B cell (primary cell): ENCODE measurements at regions not wholly inside any gene's neighbourhood (a gene's known extent, or its start where the extent isn't known, plus 50 kb on each side); places are given as distances from the start of the nearest gene placed in this dataset.

ENCODE experiments used
- ATAC-seq: fragments of 200-7000 bp; cut with Tn5 transposase; one replicate; pipeline ENCODE4 v1.10.0; 2021; ENCODE audit warnings: low read depth, mild to moderate bottlenecking, moderate number of reproducible peaks, moderate library complexity
- CTCF ChIA-PET: fragments of 350-600 bp; sonication (Branson Sonifier 250); formaldehyde crosslinking; loops from one replicate; lab custom pipeline; 2021; ENCODE audit warnings: antibody characterized with exemption, inconsistent platforms; lab: Charles Lee
- POLR2A ChIA-PET: fragments of 350-600 bp; sonication (Branson Sonifier 250); formaldehyde crosslinking; loops from one replicate; lab custom pipeline; 2021; ENCODE audit warnings: antibody characterized with exemption; lab: Charles Lee
- DNase-seq: peaks from one replicate; pipeline ENCODE4 v3.0.0; 2013
- H2AFZ ChIP-seq: 2 replicates; pipeline ENCODE4 v1.6.1; 2012; ENCODE audit warnings: mild to moderate bottlenecking, low read depth, low read length; ENCODE audit not compliant: insufficient read depth, poor library complexity, severe bottlenecking
- H3K27ac ChIP-seq, 2 donors: 1 replicate in 1 of 2; 2 replicates in 1 of 2; pipeline ENCODE4 v1.5.1; 2012 to 2013; ENCODE audit warnings: low read length in 2 of 2, mild to moderate bottlenecking in 2 of 2, moderate library complexity in 1 of 2
- H3K27me3 ChIP-seq, 4 experiments: fragments of 200-600 bp in 1 of 4; sonication (generic) in 1 of 4; replicated peaks in 1 of 4; 1 replicate in 2 of 4; 2 replicates in 2 of 4; pipeline versions ENCODE4 v1.6.1 to v1.7.0; 2013 to 2016; ENCODE audit warnings: low read length in 3 of 4, mild to moderate bottlenecking in 2 of 4, mixed read lengths in 1 of 4, moderate library complexity in 1 of 4; ENCODE audit not compliant: insufficient read depth in 4 of 4, control insufficient read depth in 3 of 4; ENCODE audit errors: control extremely low read depth in 1 of 4
- H3K36me3 ChIP-seq, 2 experiments: replicated peaks in 1 of 2; 1 replicate in 1 of 2; 2 replicates in 1 of 2; pipeline versions ENCODE4 v1.6.1 to v1.7.1; 2013; ENCODE audit warnings: low read length in 1 of 2; ENCODE audit not compliant: insufficient read depth in 2 of 2, control insufficient read depth in 1 of 2; ENCODE audit errors: control extremely low read depth in 1 of 2, extremely low read depth in 1 of 2
- H3K4me1 ChIP-seq, 2 donors: fragments of 200-600 bp in 1 of 2; sonication (generic) in 1 of 2; 1 replicate in 1 of 2; 2 replicates in 1 of 2; pipeline versions ENCODE4 v1.5.1 to v1.6.1; 2013 to 2017; ENCODE audit warnings: low read length in 2 of 2; ENCODE audit not compliant: control insufficient read depth in 2 of 2, insufficient read depth in 2 of 2
- H3K4me2 ChIP-seq: replicated peaks from 2 replicates; pipeline ENCODE3; 2012; ENCODE audit warnings: mild to moderate bottlenecking, low read depth, low read length; ENCODE audit not compliant: poor library complexity, severe bottlenecking
- H3K4me3 ChIP-seq, 5 experiments: fragments of 200-600 bp in 1 of 5; sonication (generic) in 1 of 5; 1 replicate in 3 of 5; 2 replicates in 2 of 5; pipeline versions ENCODE4 v1.5.1 to v1.7.0; 2011 to 2016; ENCODE audit warnings: low read length in 4 of 5, mild to moderate bottlenecking in 4 of 5, low read depth in 2 of 5, control low read depth in 1 of 5, moderate library complexity in 1 of 5; ENCODE audit not compliant: insufficient read depth in 1 of 5; ENCODE audit errors: control extremely low read depth in 1 of 5, extremely low read depth in 1 of 5
- H3K79me2 ChIP-seq: fragments of 200-600 bp; sonication (generic); one replicate; pipeline ENCODE4 v1.6.0; 2016; ENCODE audit warnings: low read length; ENCODE audit not compliant: control insufficient read depth, insufficient read depth
- H3K9ac ChIP-seq: fragments of 200-600 bp; sonication (generic); 2 replicates; pipeline ENCODE4 v1.6.1; 2017; ENCODE audit warnings: mild to moderate bottlenecking, low read length, moderate library complexity
- H3K9me3 ChIP-seq, 3 donors: one replicate each; pipeline versions ENCODE4 v1.6.1 to v1.7.1; 2013; ENCODE audit warnings: low read length in 2 of 3; ENCODE audit not compliant: control insufficient read depth in 2 of 3, insufficient read depth in 1 of 3; ENCODE audit errors: control extremely low read depth in 1 of 3
- H4K20me1 ChIP-seq: 2 replicates; pipeline ENCODE4 v1.6.0; 2012; ENCODE audit warnings: mild to moderate bottlenecking, low read length; ENCODE audit not compliant: insufficient read depth, control insufficient read depth, poor library complexity, severe bottlenecking
- H3K27ac Mint-ChIP-seq: one replicate; pipeline ENCODE4 v1.8.0; 2021; ENCODE audit warnings: mixed read lengths
- H3K27me3 Mint-ChIP-seq: one replicate; pipeline ENCODE4 v1.8.0; 2021; ENCODE audit warnings: mixed read lengths
- H3K4me1 Mint-ChIP-seq: one replicate; pipeline ENCODE4 v1.8.0; 2021; ENCODE audit warnings: mixed read lengths
- H3K4me3 Mint-ChIP-seq: one replicate; pipeline ENCODE4 v1.8.0; 2021; ENCODE audit warnings: mixed read lengths
- H3K9me3 Mint-ChIP-seq: one replicate; pipeline ENCODE4 v1.8.0; 2022; ENCODE audit warnings: mixed read lengths; ENCODE audit not compliant: insufficient read depth
- EZH2 ChIP-seq: IDR thresholded peaks from 2 replicates; pipeline ENCODE4 v1.6.1; 2012; ENCODE audit warnings: borderline replicate concordance, low read depth, mild to moderate bottlenecking, moderate library complexity, low read length; ENCODE audit not compliant: insufficient read depth, poor library complexity, severe bottlenecking
- WGBS: methylation state at CpG from one replicate; pipeline ENCODE4 v1.1.5; 2013; ENCODE audit warnings: missing lambda C conversion rate; ENCODE audit not compliant: insufficient coverage; 5-methylcytosine and 5-hydroxymethylcytosine counted together
- intact Hi-C: fragments of 100-400 bp; cut with micrococcal nuclease; formaldehyde crosslinking; loops from one replicate; pipeline ENCODE4 v1.10.0; 2022
- TF ChIP-seq, protein P1 (sequence below): fragments of 200-600 bp; IDR thresholded peaks from one replicate; pipeline ENCODE4 v1.8.0; 2022; ENCODE audit warnings: antibody characterized with exemption, mild to moderate bottlenecking

GRCh38 chr1:98386675-98387440 lies 274.7 kb upstream of the SNX7 start:
- H3K36me3 ChIP-seq, result no peaks in the 10 kb centered on the region
- no peak overlapping the region for H3K27ac ChIP-seq
- Mint-ChIP-seq H3K27me3 (no peaks in the 10 kb centered on the region), H3K4me1 (peaks cover 9% of the 10 kb centered on the region), H3K9me3 (no peaks in the 10 kb centered on the region), H3K27ac (no peak overlapping the region), H3K4me3 (no peak overlapping the region)
- 81% methylated on average over 3 of the region's 4 CpGs for WGBS
- ChIA-PET CTCF (no interaction called here), POLR2A (no interaction called here)
- no peaks in the 10 kb centered on the region for H3K27me3 ChIP-seq
- TF ChIP-seq, protein P1, sequence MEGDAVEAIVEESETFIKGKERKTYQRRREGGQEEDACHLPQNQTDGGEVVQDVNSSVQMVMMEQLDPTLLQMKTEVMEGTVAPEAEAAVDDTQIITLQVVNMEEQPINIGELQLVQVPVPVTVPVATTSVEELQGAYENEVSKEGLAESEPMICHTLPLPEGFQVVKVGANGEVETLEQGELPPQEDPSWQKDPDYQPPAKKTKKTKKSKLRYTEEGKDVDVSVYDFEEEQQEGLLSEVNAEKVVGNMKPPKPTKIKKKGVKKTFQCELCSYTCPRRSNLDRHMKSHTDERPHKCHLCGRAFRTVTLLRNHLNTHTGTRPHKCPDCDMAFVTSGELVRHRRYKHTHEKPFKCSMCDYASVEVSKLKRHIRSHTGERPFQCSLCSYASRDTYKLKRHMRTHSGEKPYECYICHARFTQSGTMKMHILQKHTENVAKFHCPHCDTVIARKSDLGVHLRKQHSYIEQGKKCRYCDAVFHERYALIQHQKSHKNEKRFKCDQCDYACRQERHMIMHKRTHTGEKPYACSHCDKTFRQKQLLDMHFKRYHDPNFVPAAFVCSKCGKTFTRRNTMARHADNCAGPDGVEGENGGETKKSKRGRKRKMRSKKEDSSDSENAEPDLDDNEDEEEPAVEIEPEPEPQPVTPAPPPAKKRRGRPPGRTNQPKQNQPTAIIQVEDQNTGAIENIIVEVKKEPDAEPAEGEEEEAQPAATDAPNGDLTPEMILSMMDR, result no peak
- no peaks in the 10 kb centered on the region for H3K79me2 ChIP-seq
- intact Hi-C loops, result no loop called here
- H3K9me3 ChIP-seq, result no peaks in the 10 kb centered on the region
- no peak overlapping the region for H3K4me3 ChIP-seq
- peaks cover 0 to 3% of the 10 kb centered on the region in 2 donors for H3K4me1 ChIP-seq
- H3K4me2 ChIP-seq, result no peak overlapping the region
- H2AFZ ChIP-seq, result no peak overlapping the region
- H4K20me1 ChIP-seq, result no peaks in the 10 kb centered on the region
- no peak for ATAC-seq
- H3K9ac ChIP-seq, result no peak overlapping the region
- DNase-seq, result no peak

- H3K9me3 Mint-ChIP-seq, result no peaks in the 10 kb centered on the region
- POLR2A ChIA-PET, result no interaction called here
Measured at GRCh38 chr1:98385652-98386051, 275.9 kb upstream of the SNX7 start.

More at GRCh38 chr1:98385652-98386051, 275.9 kb upstream of the SNX7 start:
- WGBS, result no CpG with 5 or more reads among the region's 1 CpG
- no peaks in the 10 kb centered on the region for H3K79me2 ChIP-seq
- no peak overlapping the region for H3K9ac ChIP-seq
- Mint-ChIP-seq H3K27ac (no peak overlapping the region), H3K4me3 (no peak overlapping the region), H3K27me3 (no peaks in the 10 kb centered on the region), H3K4me1 (peaks cover 9% of the 10 kb centered on the region)
- H3K4me1 ChIP-seq, result peaks cover 0 to 3% of the 10 kb centered on the region in 2 donors
- CTCF ChIA-PET, result no interaction called here
- no peak overlapping the region for H3K27ac ChIP-seq
- H2AFZ ChIP-seq, result no peak overlapping the region
- H3K4me2 ChIP-seq, result no peak overlapping the region
- intact Hi-C loops, result no loop called here
- H3K36me3 ChIP-seq, result no peaks in the 10 kb centered on the region
- DNase-seq (no peak), ATAC-seq (no peak)
- TF ChIP-seq, protein P1, result no peak
- TF ChIP-seq EZH2, result no peak
- H3K9me3 ChIP-seq, result no peaks in the 10 kb centered on the region
- H3K27me3 ChIP-seq, result no peaks in the 10 kb centered on the region
- H3K4me3 ChIP-seq, result no peak overlapping the region
- H4K20me1 ChIP-seq, result no peaks in the 10 kb centered on the region
